Transverse colon (tissue), 4 donors: ENCODE measurements at regions not wholly inside any gene's neighbourhood (a gene's known extent, or its start where the extent isn't known, plus 50 kb on each side); places are given as distances from the start of the nearest gene placed in this dataset.
A peak's percentile ranks its signal among the peaks of the same experiment; 100 is the strongest.

ENCODE experiments used
- DNase-seq: peaks from one replicate; pipeline ENCODE4 v3.0.0-alpha.2; 2019
- H3K27ac ChIP-seq, 4 donors: fragments of 200-600 bp; sonication (generic); 2 replicates each; pipeline ENCODE4 v1.5.1; 2016 to 2018; ENCODE audit warnings: inconsistent platforms in 4 of 4
- H3K27me3 ChIP-seq: fragments of 200-600 bp; sonication (generic); 2 replicates; pipeline ENCODE4 v1.5.1; 2017; ENCODE audit warnings: inconsistent platforms
- H3K36me3 ChIP-seq, 4 donors: fragments of 200-600 bp; sonication (generic); 2 replicates each; pipeline ENCODE4 v1.5.1; 2017 to 2019; ENCODE audit warnings: inconsistent platforms in 4 of 4
- H3K4me1 ChIP-seq, 4 donors: fragments of 200-600 bp; sonication (generic); 2 replicates each; pipeline ENCODE4 v1.5.1; 2017 to 2020; ENCODE audit warnings: inconsistent platforms in 4 of 4
- H3K4me3 ChIP-seq, 4 donors: fragments of 200-600 bp; sonication (generic); 1 replicate in 1 of 4; 2 replicates in 3 of 4; pipeline versions ENCODE4 v1.5.1 to v1.6.1; 2017 to 2019; ENCODE audit warnings: inconsistent platforms in 4 of 4
- H3K9me3 ChIP-seq, 2 donors: fragments of 200-600 bp; sonication (generic); 2 replicates each; pipeline ENCODE4 v1.5.1; 2017 to 2019; ENCODE audit warnings: inconsistent platforms in 2 of 2
- EP300 ChIP-seq: sonication (generic); formaldehyde crosslinking; IDR thresholded peaks from one replicate; pipeline ENCODE4 v1.6.1; 2017; ENCODE audit warnings: antibody characterized with exemption, low read depth
- POLR2A ChIP-seq: fragments of 450-650 bp; IDR thresholded peaks from one replicate; pipeline ENCODE4 v1.6.1; 2016; ENCODE audit warnings: antibody characterized with exemption, mild to moderate bottlenecking, moderate library complexity
- POLR2AphosphoS5 ChIP-seq, 3 donors: sonication (generic); formaldehyde crosslinking; IDR thresholded peaks; one replicate each; pipeline ENCODE4 v1.6.1; 2016; ENCODE audit warnings: antibody characterized with exemption in 3 of 3
- WGBS, 2 donors: methylation state at CpG; one replicate each; pipeline ENCODE4 v1.1.5; 2018; ENCODE audit warnings: low coverage in 1 of 2; 5-methylcytosine and 5-hydroxymethylcytosine counted together
- in situ Hi-C, 4 donors: fragments of 200-750 bp; cut with MboI; loops; one replicate each; pipeline versions ENCODE4 v1.15.0 to v1.15.1; 2017; ENCODE audit warnings: low sequenced_read_pairs in 3 of 4, low pct_ligation_motif_present in 1 of 4, low pct_unique_long_range_greater_than_20kb in 1 of 4
- intact Hi-C: fragments of 100-400 bp; cut with DNase I; formaldehyde crosslinking; loops from one replicate; pipeline ENCODE4 v1.15.1; 2023; ENCODE audit warnings: low total_unique reads
- TF ChIP-seq, protein P1 (sequence below), 5 experiments: fragments of 200-600 bp in 3 of 5; fragments of 450-650 bp in 2 of 5; sonication (generic) in 3 of 5; IDR thresholded peaks; 1 replicate in 2 of 5; 2 replicates in 3 of 5; pipeline ENCODE4 v1.5.1; 2016 to 2017; ENCODE audit warnings: antibody characterized with exemption in 5 of 5, inconsistent platforms in 3 of 5, mild to moderate bottlenecking in 2 of 5, moderate library complexity in 1 of 5

DNA sequence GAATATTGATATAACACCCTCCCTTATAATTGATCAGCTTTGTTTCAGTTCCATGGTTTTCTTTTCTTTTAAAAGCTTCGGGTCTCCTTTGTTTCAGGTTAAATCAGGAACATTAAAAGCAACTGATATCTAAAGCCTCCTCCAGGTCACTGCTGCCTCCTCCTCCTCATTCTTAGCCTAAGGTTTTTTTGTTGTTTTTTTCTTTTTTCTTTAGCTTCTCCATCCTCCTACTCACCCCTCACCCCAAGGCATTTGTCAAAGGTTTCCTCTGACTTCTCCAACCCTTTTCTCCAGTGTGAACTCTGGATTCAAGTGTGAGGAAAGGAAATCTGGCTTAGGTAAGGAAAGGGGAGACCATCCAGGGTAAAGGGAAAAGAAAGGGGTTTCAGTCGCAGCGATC, 420.2 kb upstream of the NFE2L3 start:
- Histone ChIP-seq H3K36me3 (no peaks in the 10 kb centered on the region), H3K4me3 (no peak overlapping the region), H3K27me3 (no peaks in the 10 kb centered on the region), H3K4me1 (peaks cover 0 to 14% (median 3%) of the 10 kb centered on the region in 4 donors), H3K27ac (peak overlapping the region; percentile 26 to 71 (median 60)), H3K9me3 (no peaks in the 10 kb centered on the region)
- in situ Hi-C loops (no loop called here), intact Hi-C loops (no loop called here)
- no peak for DNase-seq
- TF ChIP-seq, protein P1, sequence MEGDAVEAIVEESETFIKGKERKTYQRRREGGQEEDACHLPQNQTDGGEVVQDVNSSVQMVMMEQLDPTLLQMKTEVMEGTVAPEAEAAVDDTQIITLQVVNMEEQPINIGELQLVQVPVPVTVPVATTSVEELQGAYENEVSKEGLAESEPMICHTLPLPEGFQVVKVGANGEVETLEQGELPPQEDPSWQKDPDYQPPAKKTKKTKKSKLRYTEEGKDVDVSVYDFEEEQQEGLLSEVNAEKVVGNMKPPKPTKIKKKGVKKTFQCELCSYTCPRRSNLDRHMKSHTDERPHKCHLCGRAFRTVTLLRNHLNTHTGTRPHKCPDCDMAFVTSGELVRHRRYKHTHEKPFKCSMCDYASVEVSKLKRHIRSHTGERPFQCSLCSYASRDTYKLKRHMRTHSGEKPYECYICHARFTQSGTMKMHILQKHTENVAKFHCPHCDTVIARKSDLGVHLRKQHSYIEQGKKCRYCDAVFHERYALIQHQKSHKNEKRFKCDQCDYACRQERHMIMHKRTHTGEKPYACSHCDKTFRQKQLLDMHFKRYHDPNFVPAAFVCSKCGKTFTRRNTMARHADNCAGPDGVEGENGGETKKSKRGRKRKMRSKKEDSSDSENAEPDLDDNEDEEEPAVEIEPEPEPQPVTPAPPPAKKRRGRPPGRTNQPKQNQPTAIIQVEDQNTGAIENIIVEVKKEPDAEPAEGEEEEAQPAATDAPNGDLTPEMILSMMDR (IDR thresholded peaks at IDR 0.05) = no peak
- TF ChIP-seq POLR2A (no peak), EP300 (no peak), POLR2AphosphoS5 (IDR thresholded peaks at IDR 0.05) (no peak)
- 89 to 91% methylated on average over 3 of the region's 3 CpGs for WGBS, 2 donors

DNA sequence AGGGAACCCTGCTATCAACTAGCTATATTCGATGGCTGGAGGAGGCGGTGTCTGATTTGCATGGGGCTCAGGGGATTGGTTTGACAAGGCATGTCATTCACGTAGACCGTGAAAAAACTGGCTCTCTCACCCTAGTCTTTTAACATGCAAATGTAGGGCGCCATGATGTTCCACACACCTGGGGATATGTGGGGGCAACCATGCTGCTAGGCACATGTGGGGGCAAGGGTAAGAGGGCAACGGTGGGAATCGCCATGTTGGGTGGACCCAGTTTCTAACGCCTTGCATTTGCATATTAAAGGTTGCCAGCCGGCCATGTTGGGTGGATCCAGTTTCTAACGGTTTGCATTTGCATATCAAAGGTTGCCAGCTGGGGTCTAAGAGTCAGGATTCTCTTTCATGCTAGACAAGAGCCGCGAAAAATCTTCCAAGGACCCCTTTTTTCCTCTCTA, 419.2 kb upstream of the NFE2L3 start:
- intact Hi-C loops = no loop called here
- no peaks in the 10 kb centered on the region for H3K27me3 ChIP-seq
- no peak overlapping the region for H3K4me3 ChIP-seq
- WGBS, 2 donors = 79 to 89% methylated on average over 12 of the region's 12 CpGs
- in situ Hi-C loops = no loop called here
- no peaks in the 10 kb centered on the region for H3K9me3 ChIP-seq
- no peak for DNase-seq
- peak overlapping the region in 1 of 4 donors; percentile 57 for H3K27ac ChIP-seq
- TF ChIP-seq, protein P1 (IDR thresholded peaks at IDR 0.05) = no peak
- TF ChIP-seq POLR2AphosphoS5 (IDR thresholded peaks at IDR 0.05) (no peak), EP300 (no peak), POLR2A (no peak)
- H3K4me1 ChIP-seq = peaks cover 0 to 14% (median 3%) of the 10 kb centered on the region in 4 donors
- no peaks in the 10 kb centered on the region for H3K36me3 ChIP-seq

DNA sequence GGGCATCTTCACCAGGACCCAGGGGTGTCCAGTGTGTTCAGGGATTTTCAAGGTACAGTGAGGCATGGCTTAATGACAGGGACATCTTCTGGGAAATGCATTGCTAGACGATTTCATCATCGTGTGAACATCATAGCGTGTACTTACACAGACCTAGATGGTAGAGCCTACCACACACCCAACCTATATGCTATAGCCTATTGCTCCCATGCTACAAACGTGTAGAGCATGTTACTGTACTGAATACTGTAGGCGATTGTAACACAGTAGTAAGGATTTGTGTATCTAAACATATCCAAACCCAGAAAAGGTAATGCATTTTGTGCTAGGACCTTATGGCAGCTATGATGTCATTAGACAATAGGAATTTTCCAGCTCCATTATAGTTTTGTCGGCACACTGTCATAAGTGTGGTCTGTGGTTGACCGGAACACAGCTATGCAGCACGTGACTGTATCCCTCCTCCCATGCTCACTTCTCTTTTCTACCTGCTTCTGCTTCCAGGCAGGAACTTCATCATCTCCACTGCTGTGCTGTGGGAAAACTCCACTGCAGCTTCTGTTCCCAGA, 416.2 kb upstream of the NFE2L3 start:
- in situ Hi-C loops = no loop called here
- H3K27ac ChIP-seq = no peak overlapping the region
- peaks cover 0 to 14% (median 3%) of the 10 kb centered on the region in 4 donors for H3K4me1 ChIP-seq
- no peaks in the 10 kb centered on the region for H3K9me3 ChIP-seq
- H3K36me3 ChIP-seq = no peaks in the 10 kb centered on the region
- no peaks in the 10 kb centered on the region for H3K27me3 ChIP-seq
- 80 to 100% methylated on average over 1 to 8 of the region's 8 CpGs for WGBS, 2 donors
- no peak for DNase-seq
- intact Hi-C loops = no loop called here
- H3K4me3 ChIP-seq = no peak overlapping the region
- no peak for TF ChIP-seq POLR2AphosphoS5 (IDR thresholded peaks at IDR 0.05)
- TF ChIP-seq EP300 = no peak
- TF ChIP-seq, protein P1 (IDR thresholded peaks at IDR 0.05) = no peak
- no peak for TF ChIP-seq POLR2A

DNA sequence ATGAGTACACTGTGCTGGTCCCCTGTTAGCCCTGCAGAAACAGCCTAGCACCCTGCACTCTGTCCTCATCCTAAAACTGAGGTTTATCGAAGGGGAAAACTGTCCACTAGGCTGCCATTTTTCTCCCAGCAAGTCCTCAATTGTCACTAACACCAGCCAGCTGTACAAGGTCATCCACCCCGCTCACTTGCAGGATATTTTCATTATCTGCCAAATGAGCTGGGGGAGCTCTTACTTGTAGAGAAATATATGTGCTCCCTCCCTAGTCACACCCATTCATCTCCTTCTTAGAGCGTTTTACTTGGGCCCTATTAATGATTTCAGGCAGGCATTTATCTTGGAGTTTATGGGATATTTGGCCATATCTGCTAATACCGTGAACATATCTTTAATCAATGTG, 413.5 kb upstream of the NFE2L3 start:
- no peaks in the 10 kb centered on the region for H3K36me3 ChIP-seq
- no peaks in the 10 kb centered on the region for H3K27me3 ChIP-seq
- no peak for TF ChIP-seq POLR2A
- TF ChIP-seq, protein P1 (IDR thresholded peaks at IDR 0.05) = no peak
- no peak for TF ChIP-seq POLR2AphosphoS5 (IDR thresholded peaks at IDR 0.05)
- no peak for TF ChIP-seq EP300
- no peak overlapping the region for H3K27ac ChIP-seq
- WGBS, 2 donors = 90 to 93% methylated on average over 4 of the region's 4 CpGs
- DNase-seq = no peak
- no peaks in the 10 kb centered on the region for H3K9me3 ChIP-seq
- intact Hi-C loops (no loop called here), in situ Hi-C loops (no loop called here)
- no peaks in the 10 kb centered on the region for H3K4me1 ChIP-seq
- H3K4me3 ChIP-seq = no peak overlapping the region
